ENCODE measurements at regions not wholly inside any gene's neighbourhood (a gene's known extent, or its start where the extent isn't known, plus 50 kb on each side); places are given as distances from the start of the nearest gene placed in this dataset.

- no peak overlapping the region for H3K27ac Mint-ChIP-seq
- Histone ChIP-seq H3K9me3 (replicated peaks in 1 of 2; ENCODE audit: control insufficient read depth in 1 of 2, insufficient read depth in 1 of 2, low read length in 2 of 2) (no peaks in the 10 kb centered on the region), H3K4me3 (replicated peaks in 1 of 3; ENCODE audit: low read depth in 2 of 3, low read length in 3 of 3) (no peak overlapping the region), H3K4me2 (replicated peaks; ENCODE audit: extremely low read depth, low read length, poor library complexity, severe bottlenecking) (no peak overlapping the region), H3K27me3 (ENCODE audit: control insufficient read depth in 2 of 2, insufficient read depth in 2 of 2, low read length in 2 of 2) (no peaks in the 10 kb centered on the region), H3K79me2 (ENCODE audit: insufficient read depth, low read length) (no peaks in the 10 kb centered on the region), H3K9ac (ENCODE audit: insufficient read depth, low read length, poor library complexity, severe bottlenecking) (no peak overlapping the region), H3K27ac (ENCODE audit: low read depth in 1 of 2, low read length in 2 of 2) (no peak overlapping the region), H2AFZ (ENCODE audit: insufficient read depth, low read depth, low read length, poor library complexity, severe bottlenecking) (no peak overlapping the region), H4K20me1 (ENCODE audit: insufficient read depth, low read length) (no peaks in the 10 kb centered on the region), H3K36me3 (replicated peaks in 1 of 2; ENCODE audit: control insufficient read depth in 1 of 2, insufficient read depth in 2 of 2, low read length in 2 of 2) (no peaks in the 10 kb centered on the region), H3K4me1 (ENCODE audit: control insufficient read depth in 1 of 2, insufficient read depth in 2 of 2, low read length in 2 of 2) (no peaks in the 10 kb centered on the region)
- intact Hi-C loops (cut with micrococcal nuclease) = no loop called here
- DNase-seq = no peak
- no peaks in the 10 kb centered on the region for H3K36me3 Mint-ChIP-seq
- peaks cover 0 to 2% (median 2%) of the 10 kb centered on the region in 3 donors for H3K27me3 Mint-ChIP-seq (ENCODE audit: low read depth in 3 of 3)
- peak; percentile 17 for TF ChIP-seq CTCF (IDR thresholded peaks at IDR 0.05)
- WGBS (ENCODE audit: insufficient coverage) = 100% methylated on average over 1 of the region's 3 CpGs
- H3K4me3 Mint-ChIP-seq = no peak overlapping the region
- H3K4me1 Mint-ChIP-seq = no peaks in the 10 kb centered on the region
- no peaks in the 10 kb centered on the region for H3K9me3 Mint-ChIP-seq
Observed at GRCh38 chr3:150303768-150304167, 104.3 kb upstream of the TSC22D2 start.

GRCh38 chr3:150302246-150302645 is 105.9 kb upstream of the TSC22D2 start:
- H3K9ac ChIP-seq (ENCODE audit: insufficient read depth, low read length, poor library complexity, severe bottlenecking) = no peak overlapping the region
- H3K4me2 ChIP-seq (replicated peaks; ENCODE audit: extremely low read depth, low read length, poor library complexity, severe bottlenecking) = no peak overlapping the region
- H3K36me3 ChIP-seq (replicated peaks in 1 of 2; ENCODE audit: control insufficient read depth in 1 of 2, insufficient read depth in 2 of 2, low read length in 2 of 2) = no peaks in the 10 kb centered on the region
- intact Hi-C loops (cut with micrococcal nuclease) = no loop called here
- H3K4me1 ChIP-seq (ENCODE audit: control insufficient read depth in 1 of 2, insufficient read depth in 2 of 2, low read length in 2 of 2) = no peaks in the 10 kb centered on the region
- no peaks in the 10 kb centered on the region for H4K20me1 ChIP-seq (ENCODE audit: insufficient read depth, low read length)
- H2AFZ ChIP-seq (ENCODE audit: insufficient read depth, low read depth, low read length, poor library complexity, severe bottlenecking) = no peak overlapping the region
- H3K4me3 Mint-ChIP-seq = no peak overlapping the region
- no peaks in the 10 kb centered on the region for H3K36me3 Mint-ChIP-seq
- no peak overlapping the region for H3K4me3 ChIP-seq (replicated peaks in 1 of 3; ENCODE audit: low read depth in 2 of 3, low read length in 3 of 3)
- no peak for TF ChIP-seq CTCF (IDR thresholded peaks at IDR 0.05)
- DNase-seq = no peak
- no peaks in the 10 kb centered on the region for H3K4me1 Mint-ChIP-seq
- no peaks in the 10 kb centered on the region for H3K9me3 ChIP-seq (replicated peaks in 1 of 2; ENCODE audit: control insufficient read depth in 1 of 2, insufficient read depth in 1 of 2, low read length in 2 of 2)
- H3K27ac Mint-ChIP-seq = peak overlapping the region in 1 of 7 donors; percentile 7
- H3K9me3 Mint-ChIP-seq = peaks cover 0 to 2% (median 0%) of the 10 kb centered on the region in 7 donors
- no peaks in the 10 kb centered on the region for H3K79me2 ChIP-seq (ENCODE audit: insufficient read depth, low read length)
- H3K27me3 Mint-ChIP-seq (ENCODE audit: low read depth in 3 of 3) = peaks cover 0 to 2% (median under 1%) of the 10 kb centered on the region in 3 donors
- no peaks in the 10 kb centered on the region for H3K27me3 ChIP-seq (ENCODE audit: control insufficient read depth in 2 of 2, insufficient read depth in 2 of 2, low read length in 2 of 2)
- no peak overlapping the region for H3K27ac ChIP-seq (ENCODE audit: low read depth in 1 of 2, low read length in 2 of 2)

Measured in CD14-positive monocyte (primary cell).